HEK293T (cell line): ENCODE measurements at regions not wholly inside any gene's neighbourhood (a gene's known extent, or its start where the extent isn't known, plus 50 kb on each side); places are given as distances from the start of the nearest gene placed in this dataset.

ENCODE experiments used
- ARNT ChIP-seq: fragments of 450-650 bp; IDR thresholded peaks from 2 replicates; pipeline ENCODE4 v1.6.1; 2017; ENCODE audit warnings: mild to moderate bottlenecking
- BHLHE40 ChIP-seq: fragments of 450-650 bp; IDR thresholded peaks from 2 replicates; pipeline ENCODE4 v1.6.1; 2016; ENCODE audit warnings: mild to moderate bottlenecking, moderate library complexity, borderline replicate concordance
- FOXA1 ChIP-seq: fragments of 450-650 bp; IDR thresholded peaks from 2 replicates; pipeline ENCODE4 v1.6.1; 2016; ENCODE audit warnings: mild to moderate bottlenecking
- FOXK2 ChIP-seq: fragments of 450-650 bp; IDR thresholded peaks from 2 replicates; pipeline ENCODE4 v1.6.1; 2016; ENCODE audit warnings: mild to moderate bottlenecking
- FOXM1 ChIP-seq: fragments of 450-650 bp; IDR thresholded peaks from 2 replicates; pipeline ENCODE4 v1.6.1; 2017; ENCODE audit warnings: mild to moderate bottlenecking, borderline replicate concordance
- HDGF ChIP-seq: fragments of 450-650 bp; IDR thresholded peaks from 2 replicates; pipeline ENCODE4 v1.6.1; 2017; ENCODE audit warnings: antibody characterized with exemption, borderline replicate concordance
- LEF1 ChIP-seq: fragments of 450-650 bp; IDR thresholded peaks from 2 replicates; pipeline ENCODE4 v1.6.1; 2017; ENCODE audit warnings: mild to moderate bottlenecking, borderline replicate concordance
- SP1 ChIP-seq: fragments of 450-650 bp; IDR thresholded peaks from 2 replicates; pipeline ENCODE4 v1.6.1; 2017
- SUZ12 ChIP-seq: fragments of 450-650 bp; IDR thresholded peaks from 2 replicates; pipeline ENCODE4 v1.6.1; 2016; ENCODE audit warnings: mild to moderate bottlenecking
- TARDBP ChIP-seq: fragments of 450-650 bp; IDR thresholded peaks from 2 replicates; pipeline ENCODE4 v1.6.1; 2016
- ZNF384 ChIP-seq: fragments of 450-650 bp; IDR thresholded peaks from 2 replicates; pipeline ENCODE4 v1.6.1; 2016

DNA sequence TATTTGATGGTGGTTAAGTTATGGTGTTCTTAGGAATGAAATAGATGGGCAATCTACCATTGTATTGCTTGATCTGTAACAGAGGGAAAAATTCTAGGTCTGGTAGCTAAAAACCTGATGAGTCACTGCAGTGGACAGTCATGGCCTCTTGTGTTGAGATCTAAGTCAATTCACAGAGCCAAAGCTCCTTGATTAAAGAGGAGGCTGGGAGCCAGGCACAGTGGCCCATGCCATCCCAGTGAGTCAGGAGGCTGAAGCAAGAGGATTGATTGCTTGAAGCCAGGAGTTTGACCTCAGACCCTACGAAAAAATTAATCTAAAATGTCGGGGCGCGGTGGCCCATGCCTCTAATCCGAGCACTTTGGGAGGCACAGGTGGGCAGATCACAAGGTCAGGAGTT is 67.1 kb upstream of the KPNA3 start:
- TF ChIP-seq FOXM1 (no peak), SP1 (no peak), SUZ12 (no peak), FOXA1 (no peak), FOXK2 (no peak), LEF1 (no peak), ARNT (no peak), HDGF (no peak), BHLHE40 (no peak), ZNF384 (no peak), TARDBP (no peak)
